ENCODE measurements at regions not wholly inside any gene's neighbourhood (a gene's known extent, or its start where the extent isn't known, plus 50 kb on each side); places are given as distances from the start of the nearest gene placed in this dataset.

GRCh38 chr22:48740731-48741405 lies 1086.8 kb downstream of the BRD1 start:
- TF ChIP-seq, protein P1, sequence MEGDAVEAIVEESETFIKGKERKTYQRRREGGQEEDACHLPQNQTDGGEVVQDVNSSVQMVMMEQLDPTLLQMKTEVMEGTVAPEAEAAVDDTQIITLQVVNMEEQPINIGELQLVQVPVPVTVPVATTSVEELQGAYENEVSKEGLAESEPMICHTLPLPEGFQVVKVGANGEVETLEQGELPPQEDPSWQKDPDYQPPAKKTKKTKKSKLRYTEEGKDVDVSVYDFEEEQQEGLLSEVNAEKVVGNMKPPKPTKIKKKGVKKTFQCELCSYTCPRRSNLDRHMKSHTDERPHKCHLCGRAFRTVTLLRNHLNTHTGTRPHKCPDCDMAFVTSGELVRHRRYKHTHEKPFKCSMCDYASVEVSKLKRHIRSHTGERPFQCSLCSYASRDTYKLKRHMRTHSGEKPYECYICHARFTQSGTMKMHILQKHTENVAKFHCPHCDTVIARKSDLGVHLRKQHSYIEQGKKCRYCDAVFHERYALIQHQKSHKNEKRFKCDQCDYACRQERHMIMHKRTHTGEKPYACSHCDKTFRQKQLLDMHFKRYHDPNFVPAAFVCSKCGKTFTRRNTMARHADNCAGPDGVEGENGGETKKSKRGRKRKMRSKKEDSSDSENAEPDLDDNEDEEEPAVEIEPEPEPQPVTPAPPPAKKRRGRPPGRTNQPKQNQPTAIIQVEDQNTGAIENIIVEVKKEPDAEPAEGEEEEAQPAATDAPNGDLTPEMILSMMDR (conservative IDR thresholded peaks at IDR 0.05; ENCODE audit: low read length) = no peak
- no peak for TF ChIP-seq EZH2phosphoT487 (IDR thresholded peaks at IDR 0.05; ENCODE audit: borderline replicate concordance)
